MCF 10A (cell line): ENCODE measurements at regions not wholly inside any gene's neighbourhood (a gene's known extent, or its start where the extent isn't known, plus 50 kb on each side); places are given as distances from the start of the nearest gene placed in this dataset.
A peak's percentile ranks its signal among the peaks of the same experiment; 100 is the strongest.

ENCODE experiments used
- BruUV-seq: library from RNA; stranded (reverse); fragments of 400-500 nt; replicated peaks from 2 replicates; lab custom pipeline; 2021; lab: Mats Ljungman, UMichigan
- CTCF ChIA-PET: fragments of 300-600 bp; sonication (Branson Sonifier 250); formaldehyde crosslinking; extraction: SDS; loops from one replicate; lab custom pipeline; 2021; ENCODE audit warnings: antibody characterized with exemption, inconsistent platforms; lab: Yijun Ruan, JAX
- POLR2A ChIA-PET: fragments of 300-600, 350-650 bp; sonication (Branson Sonifier 250); formaldehyde crosslinking; extraction: SDS; loops from one replicate; lab custom pipeline; 2020; ENCODE audit warnings: antibody characterized with exemption, inconsistent platforms; lab: Yijun Ruan, JAX
- DNase-seq: peaks from one replicate; pipeline ENCODE4 v3.0.0-alpha.2; 2018; ENCODE audit not compliant: unreplicated experiment
- H3K27ac Mint-ChIP-seq: one replicate; pipeline ENCODE4 v1.8.0; 2022; ENCODE audit warnings: mild to moderate bottlenecking, low read depth, mixed read lengths; ENCODE audit not compliant: unreplicated experiment
- H3K27me3 Mint-ChIP-seq: one replicate; pipeline ENCODE4 v1.8.0; 2022; ENCODE audit warnings: mixed read lengths; ENCODE audit not compliant: insufficient read depth, unreplicated experiment
- H3K36me3 Mint-ChIP-seq: one replicate; pipeline ENCODE4 v1.8.0; 2022; ENCODE audit warnings: mild to moderate bottlenecking, moderate library complexity, mixed read lengths; ENCODE audit not compliant: insufficient read depth, unreplicated experiment
- H3K4me1 Mint-ChIP-seq: one replicate; pipeline ENCODE4 v1.8.0; 2022; ENCODE audit warnings: mixed read lengths; ENCODE audit not compliant: insufficient read depth, unreplicated experiment
- H3K4me3 Mint-ChIP-seq: one replicate; pipeline ENCODE4 v1.8.0; 2022; ENCODE audit warnings: mild to moderate bottlenecking, moderate library complexity, mixed read lengths; ENCODE audit not compliant: unreplicated experiment
- H3K9me3 Mint-ChIP-seq: one replicate; pipeline ENCODE4 v1.8.0; 2022; ENCODE audit warnings: mixed read lengths; ENCODE audit not compliant: unreplicated experiment
- CTCF ChIP-seq: fragments of 200-600 bp; IDR thresholded peaks from one replicate; pipeline ENCODE4 v1.8.0; 2022; ENCODE audit warnings: antibody characterized with exemption, mild to moderate bottlenecking; ENCODE audit not compliant: unreplicated experiment
- intact Hi-C: fragments of 100-400 bp; cut with micrococcal nuclease; formaldehyde crosslinking; loops from 2 replicates; pipeline ENCODE4 v1.14.1; 2022

- no TSS peak for BruUV-seq
- Mint-ChIP-seq H3K27me3 (no peaks in the 10 kb centered on the region), H3K36me3 (no peaks in the 10 kb centered on the region), H3K9me3 (no peaks in the 10 kb centered on the region), H3K4me3 (no peak overlapping the region), H3K27ac (no peak overlapping the region), H3K4me1 (no peaks in the 10 kb centered on the region)
- DNase-seq: no peak
- intact Hi-C loops: no loop called here
- ChIA-PET CTCF (interaction anchor here (0.6 to 2.1 kb wide), 3 partner anchors 20 to 1823 kb away, joined by 3 to 7 read pairs (median 5); no protein-coding TSS in a partner anchor), POLR2A (no interaction called here)
- TF ChIP-seq CTCF: no peak
Measured at GRCh38 chr2:12910431-12910830, 193.7 kb downstream of the TRIB2 start.

GRCh38 chr2:12915787-12916186 is 199.1 kb downstream of the TRIB2 start:
- H3K4me1 Mint-ChIP-seq: peaks cover 6% of the 10 kb centered on the region
- POLR2A ChIA-PET: interaction anchor here (0.7 kb wide), 1 partner anchor 21 kb away, joined by 3 read pairs; no protein-coding TSS in a partner anchor

GRCh38 chr2:12918138-12918834 is 201.6 kb downstream of the TRIB2 start:
- no peak for TF ChIP-seq CTCF
- H3K4me1 Mint-ChIP-seq: peaks cover 6% of the 10 kb centered on the region
- H3K9me3 Mint-ChIP-seq: no peaks in the 10 kb centered on the region
- no peak overlapping the region for H3K27ac Mint-ChIP-seq
- no peaks in the 10 kb centered on the region for H3K36me3 Mint-ChIP-seq
- no peak for DNase-seq
- intact Hi-C loops: no loop called here
- H3K27me3 Mint-ChIP-seq: no peaks in the 10 kb centered on the region
- ChIA-PET CTCF (no interaction called here), POLR2A (interaction anchor here (0.6 kb wide), 1 partner anchor 1333 kb away, joined by 4 read pairs; no protein-coding TSS in a partner anchor)
- BruUV-seq: no TSS peak
- no peak overlapping the region for H3K4me3 Mint-ChIP-seq

More at GRCh38 chr2:12915787-12916186, 199.1 kb downstream of the TRIB2 start:
- H3K27me3 Mint-ChIP-seq: no peaks in the 10 kb centered on the region
- H3K9me3 Mint-ChIP-seq: no peaks in the 10 kb centered on the region
- TF ChIP-seq CTCF: no peak
- H3K4me3 Mint-ChIP-seq: no peak overlapping the region
- H3K27ac Mint-ChIP-seq: no peak overlapping the region
- BruUV-seq: no TSS peak
- intact Hi-C loops: no loop called here
- CTCF ChIA-PET: interaction anchor here (0.7 to 0.8 kb wide), 3 partner anchors 16 to 1504 kb away, joined by 3 read pairs; no protein-coding TSS in a partner anchor
- no peaks in the 10 kb centered on the region for H3K36me3 Mint-ChIP-seq
- DNase-seq: peak; percentile 17

- peak; percentile 18 for DNase-seq
- Mint-ChIP-seq H3K4me3 (no peak overlapping the region), H3K27me3 (no peaks in the 10 kb centered on the region), H3K9me3 (no peaks in the 10 kb centered on the region), H3K36me3 (no peaks in the 10 kb centered on the region), H3K27ac (no peak overlapping the region), H3K4me1 (peaks cover 6% of the 10 kb centered on the region)
- CTCF ChIA-PET: interaction anchor here (0.5 to 3.1 kb wide), 3 partner anchors 12 to 275 kb away, joined by 3 to 20 read pairs (median 3); no protein-coding TSS in a partner anchor
- no TSS peak for BruUV-seq
- TF ChIP-seq CTCF: no peak
- POLR2A ChIA-PET: no interaction called here
- intact Hi-C loops: no loop called here
Measured at GRCh38 chr2:12918835-12919445, 202.2 kb downstream of the TRIB2 start.
